LoVo (cell line): ENCODE measurements at regions not wholly inside any gene's neighbourhood (a gene's known extent, or its start where the extent isn't known, plus 50 kb on each side); places are given as distances from the start of the nearest gene placed in this dataset.

ENCODE experiments used
- DNase-seq: peaks from one replicate; pipeline ENCODE4 v3.0.0-alpha.2; 2016; ENCODE audit warnings: low spot score

- no peak for DNase-seq
These were observed 2895.5 kb upstream of the PCDH20 start for GRCh38 chr13:64311112-64311511.

DNA sequence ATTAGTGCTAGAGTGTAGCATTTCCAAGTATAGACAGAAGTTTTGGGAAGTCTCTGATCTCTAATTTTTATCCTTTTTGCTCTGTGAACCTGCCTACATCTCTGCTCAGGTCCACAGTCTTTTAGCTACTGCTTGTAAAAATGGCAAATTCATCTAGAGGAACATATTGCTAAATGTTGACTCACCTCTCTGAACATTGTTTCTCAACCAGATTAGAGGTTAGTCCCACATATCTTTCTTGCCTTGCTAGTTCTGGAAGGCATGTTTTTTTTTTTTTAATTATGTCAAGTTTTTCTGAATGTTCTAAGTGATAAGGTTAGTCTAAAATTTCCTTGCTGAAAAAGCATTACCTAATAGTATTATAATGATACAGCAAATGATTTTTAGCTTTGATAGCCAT is 2889.6 kb upstream of the PCDH20 start:
- DNase-seq, result no peak

DNA sequence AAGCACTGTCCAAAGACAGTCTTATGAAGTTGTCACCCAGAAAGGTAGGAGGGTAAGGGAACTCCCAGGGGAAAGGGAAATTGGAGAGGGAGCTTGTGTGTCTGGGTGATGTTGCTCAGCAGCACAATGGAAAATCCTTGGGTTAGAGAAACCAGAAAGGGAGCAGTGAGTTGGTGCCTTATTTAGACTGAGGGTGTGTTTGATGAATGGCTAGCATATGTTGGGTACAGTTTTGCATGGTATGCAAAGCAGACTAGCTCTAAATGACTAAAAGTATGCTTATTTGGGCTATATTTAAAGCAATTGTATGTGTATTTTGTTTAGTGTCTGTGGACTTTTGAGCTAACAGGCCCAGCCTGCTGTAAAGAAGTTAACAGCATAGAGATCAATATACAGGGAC is 2884.6 kb upstream of the PCDH20 start:
- no peak for DNase-seq

GRCh38 chr13:64293923-64294322 is 2878.3 kb upstream of the PCDH20 start:
- DNase-seq, result no peak

DNA sequence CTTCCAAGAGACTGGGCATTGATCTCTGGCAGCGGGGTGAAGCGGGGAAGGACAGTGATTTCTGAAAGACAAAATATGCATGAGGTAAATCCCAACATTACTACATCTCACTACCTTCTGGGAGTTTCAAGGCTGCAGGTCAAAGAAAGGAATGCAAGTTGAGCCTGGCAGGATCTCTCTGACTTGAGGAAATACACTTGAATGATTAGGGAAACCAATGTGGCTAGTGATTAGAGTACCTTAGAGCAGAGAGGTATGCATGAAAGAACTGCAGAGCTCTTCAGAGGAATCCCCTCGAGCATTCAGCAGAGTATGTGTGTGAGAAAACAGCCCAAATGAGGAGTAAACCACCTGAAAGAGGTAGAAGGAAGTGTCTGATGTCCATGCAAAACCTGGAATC is 2874.1 kb upstream of the PCDH20 start:
- no peak for DNase-seq

GRCh38 chr13:64283926-64284325 is 2868.3 kb upstream of the PCDH20 start:
- DNase-seq, result no peak

GRCh38 chr13:64278493-64278892 is 2862.8 kb upstream of the PCDH20 start:
- DNase-seq, result no peak

GRCh38 chr13:64277097-64277496 is 2861.4 kb upstream of the PCDH20 start:
- no peak for DNase-seq

DNA sequence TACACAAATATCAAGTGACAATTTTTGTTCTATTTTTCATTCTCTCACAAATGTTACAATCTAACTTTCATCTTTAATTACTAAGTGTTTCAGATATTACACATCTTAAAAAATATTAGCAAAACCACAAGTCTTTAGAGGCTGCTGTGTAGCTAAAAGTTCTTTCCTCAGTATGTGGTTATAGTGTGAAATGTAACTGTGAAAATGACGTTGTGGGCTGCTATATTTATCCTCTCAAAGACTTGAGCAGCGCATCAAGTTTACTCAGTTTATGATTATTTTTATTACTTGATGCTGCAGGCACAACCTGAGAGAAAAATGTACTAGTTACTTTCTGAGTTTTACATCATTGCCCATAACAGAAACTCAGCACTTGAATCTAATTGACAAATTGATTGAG is 2860.6 kb upstream of the PCDH20 start:
- DNase-seq, result no peak

DNA sequence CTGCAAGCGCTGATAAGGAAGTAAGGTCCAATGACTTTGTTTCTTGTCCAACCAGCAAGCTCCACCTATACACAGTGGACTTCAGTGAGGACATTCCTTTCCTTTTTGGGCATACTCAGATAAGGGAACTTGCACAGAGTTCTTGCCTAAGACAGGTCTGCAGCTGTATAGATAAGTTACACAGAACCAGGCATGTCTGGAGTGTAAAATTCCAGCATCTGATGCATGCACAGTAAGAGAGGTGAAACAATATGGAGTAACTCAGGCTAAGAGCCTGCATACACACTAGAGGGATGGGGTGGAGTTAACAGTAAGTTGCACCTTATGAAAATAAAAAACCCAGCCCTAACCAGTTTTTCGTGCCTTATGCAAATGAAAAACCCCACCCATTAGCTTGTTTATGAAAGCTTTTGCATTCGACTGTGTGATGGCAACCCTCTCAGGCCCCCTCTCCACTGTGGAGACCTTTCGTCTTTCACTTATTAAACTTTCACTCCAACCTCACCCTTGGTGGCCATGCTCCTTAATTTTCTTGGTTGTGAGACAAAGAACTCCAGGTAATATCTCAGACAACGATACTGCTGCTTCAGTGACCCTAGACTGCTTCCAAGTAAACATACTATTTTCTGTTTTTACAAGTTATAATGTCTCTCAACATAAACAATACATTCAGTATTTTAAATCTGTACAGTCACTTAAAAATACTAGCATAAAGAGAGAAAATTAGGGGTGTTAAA is 2859.0 kb upstream of the PCDH20 start:
- DNase-seq, result no peak

GRCh38 chr13:64273780-64274179 is 2858.1 kb upstream of the PCDH20 start:
- no peak for DNase-seq

DNA sequence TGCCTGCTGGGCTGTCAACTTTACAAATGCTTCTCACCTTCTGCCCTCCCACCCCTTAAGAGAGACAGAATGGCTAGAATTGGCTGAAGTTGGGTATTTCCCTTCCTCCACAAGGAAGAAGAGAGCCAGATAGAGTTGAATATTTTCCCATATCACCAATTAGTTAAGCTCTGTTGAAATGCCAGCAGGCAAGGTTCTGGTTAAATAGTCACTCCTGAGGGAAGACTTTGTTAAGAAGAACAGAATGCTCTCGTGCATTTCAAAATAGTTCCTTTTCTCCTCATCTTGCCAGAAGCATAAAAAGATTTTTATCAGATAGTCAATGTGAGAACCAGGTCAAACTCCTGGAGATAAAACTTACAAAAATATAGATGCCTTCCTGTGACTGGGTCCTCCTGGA is 2857.0 kb upstream of the PCDH20 start:
- no peak for DNase-seq

DNA sequence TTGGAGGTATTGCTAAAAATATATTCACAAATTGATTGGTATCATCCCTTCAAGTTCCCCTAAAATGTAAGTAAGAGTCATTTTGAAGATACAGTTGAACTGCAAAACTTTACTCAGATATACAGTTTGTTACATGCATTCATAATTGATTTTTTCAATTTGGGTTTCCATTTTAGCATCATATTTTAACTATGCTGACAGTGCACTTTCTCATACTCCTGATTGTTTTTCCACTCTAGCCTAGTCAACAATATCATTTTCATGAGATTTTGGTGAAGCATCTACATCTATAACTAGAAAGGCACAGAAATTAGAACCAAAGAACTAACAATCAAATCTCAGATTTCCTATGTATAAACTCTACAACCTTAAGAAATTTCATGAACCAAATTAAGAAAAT is 2850.4 kb upstream of the PCDH20 start:
- DNase-seq, result no peak

- DNase-seq, result no peak
These were observed 2847.6 kb upstream of the PCDH20 start for GRCh38 chr13:64263285-64263684.

DNA sequence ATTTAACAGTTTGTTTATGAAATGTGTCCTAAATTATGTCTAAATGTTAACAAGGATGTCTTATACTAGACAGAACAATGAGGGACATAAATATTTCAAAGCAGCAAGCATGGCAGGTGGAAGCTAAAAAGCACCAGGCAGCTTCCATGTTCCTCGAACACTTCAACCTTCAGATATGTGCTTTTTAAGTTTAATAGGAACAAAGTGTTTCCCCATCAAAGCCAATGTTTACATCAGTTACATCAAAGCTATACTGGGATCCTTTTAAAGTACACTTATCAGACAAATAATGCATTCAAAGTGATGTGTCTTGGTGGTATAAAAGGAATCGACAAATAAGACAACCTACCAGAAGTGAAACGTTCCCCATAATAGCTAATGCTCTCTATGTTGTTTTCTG is 2841.1 kb upstream of the PCDH20 start:
- no peak for DNase-seq

GRCh38 chr13:64255988-64256387 is 2840.3 kb upstream of the PCDH20 start:
- no peak for DNase-seq

GRCh38 chr13:64248371-64249065 is 2832.9 kb upstream of the PCDH20 start:
- DNase-seq, result no peak

DNA sequence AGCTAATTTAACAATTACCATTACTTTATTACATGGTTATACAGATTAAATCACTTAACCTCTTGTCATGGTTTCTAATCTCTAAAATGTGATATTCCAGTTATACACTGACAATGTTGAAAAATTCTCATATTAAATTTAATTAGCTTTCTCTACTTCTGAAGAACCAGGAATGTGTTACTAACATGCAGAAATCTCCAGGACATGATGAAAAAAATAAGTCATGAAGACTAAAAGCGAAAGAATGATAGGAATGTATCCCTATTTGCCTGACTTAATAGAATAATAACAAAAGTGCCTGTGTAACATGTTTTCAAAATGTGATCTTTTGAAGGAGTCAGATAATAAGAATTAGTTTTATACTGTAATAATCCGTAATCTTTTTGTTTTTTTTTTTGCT is 2823.7 kb upstream of the PCDH20 start:
- DNase-seq, result no peak

- no peak for DNase-seq
These were observed 2818.6 kb upstream of the PCDH20 start for GRCh38 chr13:64234255-64234654.

- no peak for DNase-seq
These were observed 2807.4 kb upstream of the PCDH20 start for GRCh38 chr13:64223016-64223415.

GRCh38 chr13:64206430-64207225 is 2791.0 kb upstream of the PCDH20 start:
- DNase-seq, result no peak

DNA sequence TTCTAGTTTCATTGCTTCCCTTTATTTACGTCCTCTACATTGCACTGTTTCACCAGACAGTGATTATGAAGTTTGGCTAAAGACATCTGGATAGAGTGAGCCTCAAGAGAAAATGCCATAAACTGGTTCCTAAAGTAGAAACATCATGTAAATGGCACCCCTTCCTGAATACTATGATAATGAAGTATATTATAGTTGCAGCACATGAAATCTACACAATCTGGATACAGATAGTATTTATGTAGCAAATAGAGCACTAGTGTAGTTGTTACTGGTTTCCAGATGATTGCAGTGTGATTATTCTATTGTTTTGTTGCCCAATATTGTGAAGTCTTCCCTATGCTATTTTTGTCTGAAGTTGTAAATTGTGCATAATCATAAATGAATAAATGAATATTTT is 2786.9 kb upstream of the PCDH20 start:
- DNase-seq, result no peak

GRCh38 chr13:64197232-64197631 is 2781.6 kb upstream of the PCDH20 start:
- DNase-seq, result no peak
